Esophagus squamous epithelium (tissue), 5 donors: ENCODE measurements at regions not wholly inside any gene's neighbourhood (a gene's known extent, or its start where the extent isn't known, plus 50 kb on each side); places are given as distances from the start of the nearest gene placed in this dataset.

Source experiments
- DNase-seq: peaks from one replicate; lab custom pipeline; 2025; lab: John Stamatoyannopoulos, UW
- H3K27ac ChIP-seq, 4 donors: fragments of 200-600 bp; sonication (generic); one replicate each; pipeline ENCODE4 v1.5.1; 2016 to 2019; ENCODE audit warnings: mild to moderate bottlenecking in 1 of 4
- H3K27me3 ChIP-seq, 4 donors: fragments of 200-600 bp; sonication (generic); 1 replicate in 3 of 4; 2 replicates in 1 of 4; pipeline versions ENCODE4 v1.5.1 to v1.6.0; 2017 to 2021; ENCODE audit warnings: antibody characterized with exemption in 1 of 4
- H3K36me3 ChIP-seq, 3 donors: fragments of 200-600 bp; sonication (generic); one replicate each; pipeline ENCODE4 v1.5.1; 2016 to 2019
- H3K4me1 ChIP-seq, 3 donors: fragments of 200-600 bp; sonication (generic); one replicate each; pipeline ENCODE4 v1.5.1; 2017 to 2019
- H3K4me3 ChIP-seq, 4 donors: fragments of 200-600 bp; sonication (generic); 1 replicate in 3 of 4; 2 replicates in 1 of 4; pipeline ENCODE4 v1.5.1; 2016 to 2019; ENCODE audit warnings: mild to moderate bottlenecking in 2 of 4, moderate library complexity in 1 of 4
- H3K9me3 ChIP-seq, 3 donors: fragments of 200-600 bp; sonication (generic); one replicate each; pipeline ENCODE4 v1.5.1; 2016 to 2019
- POLR2A ChIP-seq, 4 donors: fragments of 450-650 bp; IDR thresholded peaks; one replicate each; pipeline ENCODE4 v1.6.1; 2017; ENCODE audit warnings: antibody characterized with exemption in 4 of 4, mild to moderate bottlenecking in 4 of 4, moderate library complexity in 3 of 4
- WGBS, 2 donors: methylation state at CpG; one replicate each; pipeline ENCODE4 v1.1.5; 2018; 5-methylcytosine and 5-hydroxymethylcytosine counted together
- intact Hi-C: fragments of 100-400 bp; cut with DNase I; formaldehyde crosslinking; loops from one replicate; pipeline ENCODE4 v1.15.0; 2022
- TF ChIP-seq, protein P1 (sequence below), 6 experiments: fragments of 450-650 bp in 4 of 6; fragments of 200-600 bp in 2 of 6; sonication (generic) in 2 of 6; IDR thresholded peaks; one replicate each; pipeline ENCODE4 v1.5.1; 2016 to 2019; ENCODE audit warnings: antibody characterized with exemption in 6 of 6, mild to moderate bottlenecking in 4 of 6, moderate library complexity in 4 of 6
- donor health status: DM: yes; HTN: yes; CAD: no.

DNA sequence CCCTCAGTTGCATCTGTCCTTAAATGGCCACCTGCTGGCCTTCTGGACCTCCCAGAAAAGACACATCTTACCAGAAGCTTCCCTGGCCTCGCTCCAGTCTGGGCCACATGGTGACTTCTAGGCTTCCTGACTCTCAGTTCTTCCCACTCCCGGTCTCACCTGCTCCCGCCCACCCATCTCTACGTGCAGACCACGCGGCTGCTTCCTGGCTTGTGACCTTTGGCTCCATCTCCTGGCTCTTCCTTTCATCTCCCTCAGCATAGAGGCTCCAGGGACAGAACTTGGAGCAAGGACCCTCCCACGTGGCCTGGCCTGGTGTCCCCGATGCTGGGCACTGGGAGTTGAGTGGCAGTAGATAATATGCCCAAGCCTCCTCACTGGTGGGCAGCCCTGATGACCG is 124.9 kb upstream of the IRF2BP2 start:
- no peak for TF ChIP-seq POLR2A (IDR thresholded peaks at IDR 0.05)
- TF ChIP-seq, protein P1, sequence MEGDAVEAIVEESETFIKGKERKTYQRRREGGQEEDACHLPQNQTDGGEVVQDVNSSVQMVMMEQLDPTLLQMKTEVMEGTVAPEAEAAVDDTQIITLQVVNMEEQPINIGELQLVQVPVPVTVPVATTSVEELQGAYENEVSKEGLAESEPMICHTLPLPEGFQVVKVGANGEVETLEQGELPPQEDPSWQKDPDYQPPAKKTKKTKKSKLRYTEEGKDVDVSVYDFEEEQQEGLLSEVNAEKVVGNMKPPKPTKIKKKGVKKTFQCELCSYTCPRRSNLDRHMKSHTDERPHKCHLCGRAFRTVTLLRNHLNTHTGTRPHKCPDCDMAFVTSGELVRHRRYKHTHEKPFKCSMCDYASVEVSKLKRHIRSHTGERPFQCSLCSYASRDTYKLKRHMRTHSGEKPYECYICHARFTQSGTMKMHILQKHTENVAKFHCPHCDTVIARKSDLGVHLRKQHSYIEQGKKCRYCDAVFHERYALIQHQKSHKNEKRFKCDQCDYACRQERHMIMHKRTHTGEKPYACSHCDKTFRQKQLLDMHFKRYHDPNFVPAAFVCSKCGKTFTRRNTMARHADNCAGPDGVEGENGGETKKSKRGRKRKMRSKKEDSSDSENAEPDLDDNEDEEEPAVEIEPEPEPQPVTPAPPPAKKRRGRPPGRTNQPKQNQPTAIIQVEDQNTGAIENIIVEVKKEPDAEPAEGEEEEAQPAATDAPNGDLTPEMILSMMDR (IDR thresholded peaks at IDR 0.05) = no peak
- Histone ChIP-seq H3K4me3 (no peak overlapping the region), H3K27ac (no peak overlapping the region), H3K4me1 (peaks cover 0 to 21% (median 15%) of the 10 kb centered on the region in 3 donors), H3K27me3 (no peaks in the 10 kb centered on the region), H3K36me3 (no peaks in the 10 kb centered on the region), H3K9me3 (no peaks in the 10 kb centered on the region)
- WGBS, 2 donors = 76 to 85% methylated on average over 3 to 9 of the region's 9 CpGs
- intact Hi-C loops = no loop called here
- DNase-seq = no peak

DNA sequence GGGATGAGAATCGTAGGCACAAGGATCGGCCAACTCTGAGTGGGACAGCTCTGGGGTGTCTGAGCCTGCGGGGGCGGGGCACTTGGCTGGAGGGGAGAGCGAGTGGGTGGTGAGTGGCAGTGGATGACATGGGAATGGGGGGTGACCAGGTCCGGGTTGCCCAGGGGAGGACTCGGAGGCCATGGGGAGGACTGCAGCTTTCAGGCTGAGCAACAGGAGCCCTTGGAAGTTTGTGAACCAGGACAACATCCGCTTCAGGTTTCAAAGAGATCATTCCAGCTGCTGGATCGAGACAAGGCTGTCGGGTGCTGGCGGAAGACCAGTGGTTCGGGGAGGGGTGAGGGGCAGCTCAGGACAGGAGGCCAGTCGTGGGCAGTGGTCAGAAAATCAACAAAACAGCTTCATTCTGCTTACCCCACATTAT is 124.4 kb upstream of the IRF2BP2 start:
- Histone ChIP-seq H3K4me1 (peaks cover 0 to 21% (median 15%) of the 10 kb centered on the region in 3 donors), H3K4me3 (no peak overlapping the region), H3K36me3 (no peaks in the 10 kb centered on the region), H3K27me3 (no peaks in the 10 kb centered on the region), H3K9me3 (no peaks in the 10 kb centered on the region), H3K27ac (no peak overlapping the region)
- DNase-seq = no peak
- intact Hi-C loops = no loop called here
- TF ChIP-seq POLR2A (IDR thresholded peaks at IDR 0.05) = no peak
- TF ChIP-seq, protein P1 (IDR thresholded peaks at IDR 0.05) = no peak
- 86 to 92% methylated on average over 9 to 12 of the region's 13 CpGs for WGBS, 2 donors

DNA sequence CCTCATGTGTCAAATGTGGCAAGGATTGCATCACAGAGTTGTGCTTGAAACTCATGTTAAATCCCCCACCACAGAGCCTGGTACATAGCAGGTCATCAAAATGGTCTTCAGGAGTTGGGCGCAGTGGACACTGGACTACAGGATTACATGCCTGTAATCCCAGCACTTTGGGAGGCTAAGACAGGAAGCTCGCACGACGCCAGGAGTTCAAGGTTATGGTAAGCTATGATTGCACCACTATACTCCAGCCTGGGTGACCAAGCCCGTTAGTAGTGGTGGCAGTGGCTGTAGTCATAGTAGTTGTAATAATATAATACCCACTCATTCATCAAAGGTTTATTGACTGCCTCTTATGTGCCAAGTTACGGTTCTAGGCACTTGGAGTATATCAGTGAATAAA is 123.4 kb upstream of the IRF2BP2 start:
- intact Hi-C loops = no loop called here
- Histone ChIP-seq H3K4me1 (peaks cover 0 to 27% (median 20%) of the 10 kb centered on the region in 3 donors), H3K4me3 (no peak overlapping the region), H3K9me3 (no peaks in the 10 kb centered on the region), H3K27me3 (no peaks in the 10 kb centered on the region), H3K27ac (no peak overlapping the region), H3K36me3 (no peaks in the 10 kb centered on the region)
- 91 to 94% methylated on average over 6 of the region's 6 CpGs for WGBS, 2 donors
- no peak for DNase-seq
- no peak for TF ChIP-seq POLR2A (IDR thresholded peaks at IDR 0.05)
- TF ChIP-seq, protein P1 (IDR thresholded peaks at IDR 0.05) = no peak

DNA sequence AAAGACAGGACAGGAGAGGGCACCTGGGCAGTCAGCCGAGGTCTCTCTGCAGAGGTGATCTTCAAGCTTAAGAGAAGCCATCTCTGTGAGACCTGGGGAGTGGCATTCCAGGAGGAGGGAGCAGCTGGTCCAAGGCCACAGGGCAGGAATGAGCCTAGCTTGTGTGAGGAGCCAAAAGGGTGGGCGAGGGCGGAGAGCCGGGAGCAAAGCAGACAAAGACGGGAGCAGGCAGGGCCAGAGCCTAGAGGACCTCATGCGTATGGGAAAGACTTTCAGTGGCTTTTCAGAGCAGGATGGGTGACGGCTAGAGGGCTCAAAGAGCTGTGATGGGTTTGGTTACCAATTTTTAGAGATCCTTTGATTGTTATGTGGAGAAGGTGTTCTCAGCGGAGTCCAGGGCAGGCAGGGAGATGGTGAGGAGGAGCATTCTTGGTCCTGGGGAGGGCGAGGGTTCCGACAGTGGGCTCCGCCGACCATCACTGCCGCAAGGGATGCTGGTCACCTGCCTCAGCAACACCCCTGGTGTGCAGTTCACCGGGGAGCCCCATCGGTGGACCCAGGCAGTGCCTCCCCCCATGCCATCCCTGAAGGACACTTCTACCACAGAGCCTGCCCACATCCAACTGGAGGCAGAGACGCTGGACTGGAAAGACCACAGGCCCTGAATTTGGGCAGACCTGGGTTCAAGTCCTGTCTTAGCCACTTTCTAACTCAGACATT is 122.9 kb upstream of the IRF2BP2 start:
- peaks cover 1 to 33% (median 20%) of the 10 kb centered on the region in 3 donors for H3K4me1 ChIP-seq
- H3K27me3 ChIP-seq = no peaks in the 10 kb centered on the region
- no peak for DNase-seq
- H3K27ac ChIP-seq = no peak overlapping the region
- intact Hi-C loops = no loop called here
- TF ChIP-seq, protein P1 (IDR thresholded peaks at IDR 0.05) = no peak
- no peak for TF ChIP-seq POLR2A (IDR thresholded peaks at IDR 0.05)
- no peak overlapping the region for H3K4me3 ChIP-seq
- H3K36me3 ChIP-seq = no peaks in the 10 kb centered on the region
- H3K9me3 ChIP-seq = no peaks in the 10 kb centered on the region
- WGBS, 2 donors = 93% methylated on average over 12 to 13 of the region's 16 CpGs

GRCh38 chr1:234732260-234732659 is 122.3 kb upstream of the IRF2BP2 start:
- Histone ChIP-seq H3K36me3 (no peaks in the 10 kb centered on the region), H3K4me3 (no peak overlapping the region), H3K27me3 (no peaks in the 10 kb centered on the region), H3K27ac (peak overlapping the region in 1 of 4 donors; percentile 33), H3K9me3 (no peaks in the 10 kb centered on the region), H3K4me1 (peaks cover 7 to 39% (median 24%) of the 10 kb centered on the region in 3 donors)
- TF ChIP-seq, protein P1 (IDR thresholded peaks at IDR 0.05) = no peak
- TF ChIP-seq POLR2A (IDR thresholded peaks at IDR 0.05) = no peak
- 95 to 97% methylated on average over 6 to 9 of the region's 9 CpGs for WGBS, 2 donors
- intact Hi-C loops = no loop called here
- DNase-seq = no peak
